H9 (cell line): ENCODE measurements at regions not wholly inside any gene's neighbourhood (a gene's known extent, or its start where the extent isn't known, plus 50 kb on each side); places are given as distances from the start of the nearest gene placed in this dataset.

ENCODE experiments used
- DNase-seq: peaks from one replicate; pipeline ENCODE4 v3.0.0-alpha.2; 2017
- H2AFZ ChIP-seq: one replicate; pipeline ENCODE4 v1.6.1; 2013; ENCODE audit warnings: mild to moderate bottlenecking, low read length, control low read depth, moderate library complexity
- H2AK5ac ChIP-seq: 2 replicates; pipeline ENCODE4 v1.6.1; 2013; ENCODE audit warnings: low read length, control low read depth, mixed read lengths; ENCODE audit not compliant: insufficient read length
- H2BK120ac ChIP-seq: one replicate; pipeline ENCODE4 v1.6.1; 2013; ENCODE audit warnings: low read depth, mild to moderate bottlenecking, low read length, control low read depth, inconsistent platforms; ENCODE audit not compliant: poor library complexity, severe bottlenecking
- H2BK12ac ChIP-seq: 2 replicates; pipeline ENCODE4 v1.6.1; 2013; ENCODE audit warnings: low read length, control low read depth, mixed read lengths, low read depth; ENCODE audit not compliant: insufficient read length
- H2BK15ac ChIP-seq: 2 replicates; pipeline ENCODE4 v1.6.1; 2013; ENCODE audit warnings: low read depth, low read length, control low read depth
- H2BK20ac ChIP-seq: one replicate; pipeline ENCODE4 v1.6.1; 2013; ENCODE audit warnings: low read depth, mild to moderate bottlenecking, low read length, control low read depth, inconsistent platforms; ENCODE audit not compliant: poor library complexity, severe bottlenecking
- H2BK5ac ChIP-seq: 2 replicates; pipeline ENCODE4 v1.6.1; 2013; ENCODE audit warnings: low read length, control low read depth, mixed read lengths; ENCODE audit not compliant: insufficient read length
- H3K14ac ChIP-seq: 2 replicates; pipeline ENCODE4 v1.6.1; 2013; ENCODE audit warnings: low read length, control low read depth; ENCODE audit not compliant: insufficient read depth
- H3K18ac ChIP-seq: 2 replicates; pipeline ENCODE4 v1.6.1; 2013; ENCODE audit warnings: low read depth, mild to moderate bottlenecking, mixed read lengths, low read length, control low read depth; ENCODE audit not compliant: insufficient read length
- H3K23ac ChIP-seq: 2 replicates; pipeline ENCODE4 v1.6.1; 2013; ENCODE audit warnings: low read length, control low read depth, mixed read lengths, low read depth; ENCODE audit not compliant: insufficient read length
- H3K23me2 ChIP-seq: 2 replicates; pipeline ENCODE4 v1.6.1; 2013; ENCODE audit warnings: low read depth, mild to moderate bottlenecking, mixed read lengths, low read length, control low read depth; ENCODE audit not compliant: insufficient read length, poor library complexity, severe bottlenecking
- H3K27ac ChIP-seq: 2 replicates; pipeline ENCODE4 v1.5.1; 2013; ENCODE audit warnings: low read length, control low read depth, mixed read lengths, low read depth; ENCODE audit not compliant: insufficient read length
- H3K27me3 ChIP-seq: 2 replicates; pipeline ENCODE4 v1.6.1; 2013; ENCODE audit warnings: low read length, control low read depth, inconsistent platforms; ENCODE audit not compliant: insufficient read depth
- H3K4ac ChIP-seq: 2 replicates; pipeline ENCODE4 v1.6.1; 2013; ENCODE audit warnings: low read depth, mild to moderate bottlenecking, control low read depth, inconsistent platforms, low read length, moderate library complexity
- H3K4me1 ChIP-seq: 2 replicates; pipeline ENCODE4 v1.6.1; 2013; ENCODE audit warnings: low read length, control low read depth, inconsistent platforms; ENCODE audit not compliant: insufficient read depth
- H3K4me2 ChIP-seq: 2 replicates; pipeline ENCODE4 v1.6.1; 2013; ENCODE audit warnings: low read length, control low read depth, mixed read lengths; ENCODE audit not compliant: insufficient read length, insufficient read depth
- H3K56ac ChIP-seq: 2 replicates; pipeline ENCODE4 v1.6.1; 2013; ENCODE audit warnings: low read depth, mild to moderate bottlenecking, mixed read lengths, low read length, control low read depth; ENCODE audit not compliant: insufficient read length
- H3K79me1 ChIP-seq: 2 replicates; pipeline ENCODE4 v1.6.1; 2013; ENCODE audit warnings: low read depth, mild to moderate bottlenecking, moderate library complexity, low read length, control low read depth, inconsistent platforms; ENCODE audit not compliant: insufficient read depth, poor library complexity, severe bottlenecking
- H3K79me2 ChIP-seq: 2 replicates; pipeline ENCODE4 v1.6.1; 2013; ENCODE audit warnings: low read length, control low read depth, inconsistent platforms; ENCODE audit not compliant: insufficient read depth
- H3K9ac ChIP-seq: 2 replicates; pipeline ENCODE4 v1.6.1; 2013; ENCODE audit warnings: low read length, control low read depth, mixed read lengths; ENCODE audit not compliant: insufficient read length; ENCODE audit errors: extremely low read depth
- H3K9me3 ChIP-seq: one replicate; pipeline ENCODE4 v1.6.1; 2013; ENCODE audit warnings: low read depth, low read length, inconsistent platforms; ENCODE audit not compliant: control insufficient read depth
- H3T11ph ChIP-seq: one replicate; pipeline ENCODE4 v1.6.1; 2013; ENCODE audit warnings: mild to moderate bottlenecking, low read length, control low read depth, inconsistent platforms
- H4K20me1 ChIP-seq: one replicate; pipeline ENCODE4 v1.6.1; 2013; ENCODE audit not compliant: control insufficient read depth, insufficient read length, insufficient read depth
- H4K5ac ChIP-seq: 2 replicates; pipeline ENCODE4 v1.6.1; 2013; ENCODE audit warnings: low read depth, mild to moderate bottlenecking, mixed read lengths, low read length, control low read depth; ENCODE audit not compliant: insufficient read length
- H4K8ac ChIP-seq: replicated peaks from 2 replicates; pipeline ENCODE4 v1.6.1; 2013; ENCODE audit warnings: low read length, control low read depth, mixed read lengths, low read depth; ENCODE audit not compliant: insufficient read length
- H4K91ac ChIP-seq: 2 replicates; pipeline ENCODE4 v1.6.1; 2013; ENCODE audit warnings: low read depth, mild to moderate bottlenecking, moderate library complexity, mixed read lengths, low read length, control low read depth; ENCODE audit not compliant: insufficient read length
- H3K27ac Mint-ChIP-seq, 3 experiments: 2 replicates in 2 of 3; 3 replicates in 1 of 3; pipeline ENCODE4 v1.8.0; 2020 to 2021; ENCODE audit warnings: mixed read lengths in 3 of 3, mild to moderate bottlenecking in 1 of 3, moderate library complexity in 1 of 3
- H3K27me3 Mint-ChIP-seq: 2 replicates; pipeline ENCODE4 v1.8.0; 2021; ENCODE audit warnings: low read depth, mild to moderate bottlenecking, moderate library complexity, mixed read lengths
- H3K36me3 Mint-ChIP-seq, 3 experiments: 2 replicates in 2 of 3; 3 replicates in 1 of 3; pipeline ENCODE4 v1.8.0; 2020 to 2021; ENCODE audit warnings: low read depth in 3 of 3, mixed read lengths in 3 of 3; ENCODE audit not compliant: insufficient read depth in 1 of 3
- H3K4me1 Mint-ChIP-seq, 2 experiments: 2 replicates each; pipeline ENCODE4 v1.8.0; 2020; ENCODE audit warnings: mixed read lengths in 2 of 2
- H3K4me3 Mint-ChIP-seq, 2 experiments: 2 replicates in 1 of 2; 3 replicates in 1 of 2; pipeline ENCODE4 v1.8.0; 2020 to 2021; ENCODE audit warnings: mild to moderate bottlenecking in 2 of 2, mixed read lengths in 2 of 2, moderate library complexity in 1 of 2
- H3K9me3 Mint-ChIP-seq, 2 experiments: 2 replicates in 1 of 2; 3 replicates in 1 of 2; pipeline ENCODE4 v1.8.0; 2020; ENCODE audit warnings: mild to moderate bottlenecking in 2 of 2, mixed read lengths in 2 of 2, moderate library complexity in 1 of 2
- WGBS: extraction: QIAGEN DNeasy Blood & Tissue Kit; methylation state at CpG from one replicate; pipeline ENCODE4 v1.1.7; 2013; ENCODE audit warnings: missing lambda C conversion rate, low lambda C conversion rate, mixed read lengths; ENCODE audit not compliant: insufficient read length; ENCODE audit errors: extremely low coverage; 5-methylcytosine and 5-hydroxymethylcytosine counted together
- TF ChIP-seq, protein P1 (sequence below): fragments of 200-600 bp; sonication (generic); conservative IDR thresholded peaks from 3 replicates; pipeline ENCODE4 v1.8.0; 2021; ENCODE audit warnings: antibody characterized with exemption, mild to moderate bottlenecking

DNA sequence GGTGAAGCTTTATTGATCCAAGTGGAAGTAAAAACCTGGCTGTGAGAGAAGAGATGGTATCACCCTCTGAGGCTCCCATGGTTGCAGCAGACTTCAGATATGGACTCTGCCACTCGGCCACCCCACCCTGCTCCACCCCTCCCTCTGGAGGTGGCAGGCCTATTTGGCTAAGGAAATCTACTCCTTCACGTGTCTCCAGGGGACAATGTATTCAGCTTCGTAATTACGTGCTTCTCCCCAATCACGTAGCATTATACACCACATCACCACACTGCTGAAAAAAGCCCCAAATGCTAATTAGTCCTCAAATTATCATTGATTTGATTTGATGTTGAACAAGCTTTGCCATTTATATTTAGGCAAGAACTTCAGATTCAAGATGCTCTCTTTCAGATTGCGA lies 220.7 kb downstream of the OMA1 start:
- TF ChIP-seq, protein P1, sequence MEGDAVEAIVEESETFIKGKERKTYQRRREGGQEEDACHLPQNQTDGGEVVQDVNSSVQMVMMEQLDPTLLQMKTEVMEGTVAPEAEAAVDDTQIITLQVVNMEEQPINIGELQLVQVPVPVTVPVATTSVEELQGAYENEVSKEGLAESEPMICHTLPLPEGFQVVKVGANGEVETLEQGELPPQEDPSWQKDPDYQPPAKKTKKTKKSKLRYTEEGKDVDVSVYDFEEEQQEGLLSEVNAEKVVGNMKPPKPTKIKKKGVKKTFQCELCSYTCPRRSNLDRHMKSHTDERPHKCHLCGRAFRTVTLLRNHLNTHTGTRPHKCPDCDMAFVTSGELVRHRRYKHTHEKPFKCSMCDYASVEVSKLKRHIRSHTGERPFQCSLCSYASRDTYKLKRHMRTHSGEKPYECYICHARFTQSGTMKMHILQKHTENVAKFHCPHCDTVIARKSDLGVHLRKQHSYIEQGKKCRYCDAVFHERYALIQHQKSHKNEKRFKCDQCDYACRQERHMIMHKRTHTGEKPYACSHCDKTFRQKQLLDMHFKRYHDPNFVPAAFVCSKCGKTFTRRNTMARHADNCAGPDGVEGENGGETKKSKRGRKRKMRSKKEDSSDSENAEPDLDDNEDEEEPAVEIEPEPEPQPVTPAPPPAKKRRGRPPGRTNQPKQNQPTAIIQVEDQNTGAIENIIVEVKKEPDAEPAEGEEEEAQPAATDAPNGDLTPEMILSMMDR: no peak
- Mint-ChIP-seq H3K9me3 (peaks cover 13 to 23% of the 10 kb centered on the region in 2 experiments), H3K4me1 (peaks cover 0 to 11% of the 10 kb centered on the region in 2 experiments; a peak in 2 of 4 replicates), H3K36me3 (peaks cover 7 to 17% (median 10%) of the 10 kb centered on the region in 3 experiments), H3K4me3 (no peak overlapping the region), H3K27ac (no peak overlapping the region), H3K27me3 (peaks cover 3% of the 10 kb centered on the region; the same call in 1 of the 2 replicates)
- Histone ChIP-seq H2BK5ac (no peak overlapping the region), H3K27me3 (no peaks in the 10 kb centered on the region), H2AK5ac (no peak overlapping the region), H2BK15ac (no peak overlapping the region), H3K27ac (no peak overlapping the region), H2BK120ac (no peak overlapping the region), H3K18ac (no peak overlapping the region), H4K20me1 (no peaks in the 10 kb centered on the region), H4K5ac (no peak overlapping the region), H3K4me1 (no peaks in the 10 kb centered on the region), H4K8ac (no peak overlapping the region), H3K9me3 (no peaks in the 10 kb centered on the region), H3K4ac (no peak overlapping the region), H2BK12ac (no peak overlapping the region), H3K23ac (no peak overlapping the region), H3K9ac (no peak overlapping the region), H2AFZ (no peak overlapping the region), H4K91ac (no peak overlapping the region), H3T11ph (no peak overlapping the region), H3K14ac (no peak overlapping the region), H3K4me2 (no peak overlapping the region), H2BK20ac (no peak overlapping the region), H3K56ac (no peak overlapping the region), H3K23me2 (no peaks in the 10 kb centered on the region), H3K79me2 (no peaks in the 10 kb centered on the region), H3K79me1 (no peaks in the 10 kb centered on the region)
- no peak for DNase-seq
- WGBS: no CpG with 5 or more reads among the region's 6 CpGs
